Fibroblast of lung (primary cell): ENCODE measurements at regions not wholly inside any gene's neighbourhood (a gene's known extent, or its start where the extent isn't known, plus 50 kb on each side); places are given as distances from the start of the nearest gene placed in this dataset.

Experiments used
- DNase-seq, 2 donors: peaks; one replicate each; pipeline versions ENCODE4 v3.0.0 to v3.0.0-alpha.2; 2010; ENCODE audit warnings: low read depth in 2 of 2
- H2AFZ ChIP-seq: 2 replicates; pipeline ENCODE4 v1.5.1; 2012; ENCODE audit warnings: low read length, control low read depth, inconsistent platforms
- H3K27ac ChIP-seq: 2 replicates; pipeline ENCODE4 v1.5.1; 2011; ENCODE audit warnings: low read length, control low read depth; ENCODE audit not compliant: insufficient read depth
- H3K27me3 ChIP-seq: 2 replicates; pipeline ENCODE4 v1.5.1; 2011; ENCODE audit warnings: mild to moderate bottlenecking, low read length; ENCODE audit not compliant: control insufficient read depth, insufficient read depth
- H3K36me3 ChIP-seq: 2 replicates; pipeline ENCODE4 v1.5.1; 2011; ENCODE audit warnings: low read length; ENCODE audit not compliant: control insufficient read depth, insufficient read depth
- H3K4me1 ChIP-seq: 2 replicates; pipeline ENCODE4 v1.5.1; 2011; ENCODE audit warnings: low read length; ENCODE audit not compliant: control insufficient read depth, insufficient read depth; ENCODE audit errors: extremely low read depth
- H3K4me2 ChIP-seq: 2 replicates; pipeline ENCODE4 v1.5.1; 2011; ENCODE audit warnings: low read length, control low read depth; ENCODE audit not compliant: insufficient read depth; ENCODE audit errors: extremely low read depth
- H3K4me3 ChIP-seq, 4 experiments: fragments of 200-600 bp in 1 of 4; sonication (generic) in 1 of 4; replicated peaks in 1 of 4; 2 replicates each; pipeline ENCODE4 v1.5.1; 2011 to 2016; ENCODE audit warnings: low read length in 4 of 4, low read depth in 3 of 4, mild to moderate bottlenecking in 3 of 4, control low read depth in 2 of 4, inconsistent platforms in 1 of 4, mixed read lengths in 1 of 4; ENCODE audit not compliant: insufficient read depth in 1 of 4; ENCODE audit errors: control extremely low read depth in 1 of 4
- H3K79me2 ChIP-seq: 2 replicates; pipeline ENCODE4 v1.5.1; 2012; ENCODE audit warnings: mild to moderate bottlenecking, low read length, inconsistent platforms; ENCODE audit not compliant: control insufficient read depth, insufficient read depth
- H3K9ac ChIP-seq: 2 replicates; pipeline ENCODE4 v1.5.1; 2011; ENCODE audit warnings: mild to moderate bottlenecking, low read length, control low read depth; ENCODE audit not compliant: insufficient read depth
- H3K9me3 ChIP-seq: 2 replicates; pipeline ENCODE4 v1.5.1; 2012; ENCODE audit warnings: low read depth, low read length; ENCODE audit not compliant: control insufficient read depth, insufficient read depth
- H4K20me1 ChIP-seq: 2 replicates; pipeline ENCODE4 v1.5.1; 2011; ENCODE audit warnings: low read length; ENCODE audit not compliant: control insufficient read depth, insufficient read depth; ENCODE audit errors: extremely low read depth
- EZH2 ChIP-seq: IDR thresholded peaks from 2 replicates; pipeline ENCODE4 v1.5.1; 2012; ENCODE audit warnings: low read length, control low read depth, mild to moderate bottlenecking; ENCODE audit errors: missing control alignments
- TF ChIP-seq, protein P1 (sequence below), 2 donors: IDR thresholded peaks in 1 of 2; conservative IDR thresholded peaks in 1 of 2; 1 replicate in 1 of 2; 2 replicates in 1 of 2; pipeline ENCODE4 v1.5.1; 2011 to 2012; ENCODE audit warnings: low read length in 2 of 2, control low read depth in 1 of 2, inconsistent platforms in 1 of 2, low read depth in 1 of 2, mild to moderate bottlenecking in 1 of 2

GRCh38 chr10:120047926-120048325 is 155.4 kb downstream of the SEC23IP start:
- Histone ChIP-seq H3K27ac (no peak overlapping the region), H2AFZ (no peak overlapping the region), H4K20me1 (no peaks in the 10 kb centered on the region), H3K9ac (no peak overlapping the region), H3K4me2 (no peak overlapping the region), H3K9me3 (no peaks in the 10 kb centered on the region), H3K36me3 (no peaks in the 10 kb centered on the region), H3K4me3 (no peak overlapping the region), H3K27me3 (no peaks in the 10 kb centered on the region), H3K79me2 (no peaks in the 10 kb centered on the region), H3K4me1 (no peaks in the 10 kb centered on the region)
- no peak for DNase-seq
- TF ChIP-seq, protein P1, sequence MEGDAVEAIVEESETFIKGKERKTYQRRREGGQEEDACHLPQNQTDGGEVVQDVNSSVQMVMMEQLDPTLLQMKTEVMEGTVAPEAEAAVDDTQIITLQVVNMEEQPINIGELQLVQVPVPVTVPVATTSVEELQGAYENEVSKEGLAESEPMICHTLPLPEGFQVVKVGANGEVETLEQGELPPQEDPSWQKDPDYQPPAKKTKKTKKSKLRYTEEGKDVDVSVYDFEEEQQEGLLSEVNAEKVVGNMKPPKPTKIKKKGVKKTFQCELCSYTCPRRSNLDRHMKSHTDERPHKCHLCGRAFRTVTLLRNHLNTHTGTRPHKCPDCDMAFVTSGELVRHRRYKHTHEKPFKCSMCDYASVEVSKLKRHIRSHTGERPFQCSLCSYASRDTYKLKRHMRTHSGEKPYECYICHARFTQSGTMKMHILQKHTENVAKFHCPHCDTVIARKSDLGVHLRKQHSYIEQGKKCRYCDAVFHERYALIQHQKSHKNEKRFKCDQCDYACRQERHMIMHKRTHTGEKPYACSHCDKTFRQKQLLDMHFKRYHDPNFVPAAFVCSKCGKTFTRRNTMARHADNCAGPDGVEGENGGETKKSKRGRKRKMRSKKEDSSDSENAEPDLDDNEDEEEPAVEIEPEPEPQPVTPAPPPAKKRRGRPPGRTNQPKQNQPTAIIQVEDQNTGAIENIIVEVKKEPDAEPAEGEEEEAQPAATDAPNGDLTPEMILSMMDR (conservative IDR thresholded peaks at IDR 0.05 in 1 of 2, IDR thresholded peaks at IDR 0.05 in 1 of 2; ENCODE audit: low read depth in 1 of 2, low read length in 2 of 2): no peak
- TF ChIP-seq EZH2: no peak

DNA sequence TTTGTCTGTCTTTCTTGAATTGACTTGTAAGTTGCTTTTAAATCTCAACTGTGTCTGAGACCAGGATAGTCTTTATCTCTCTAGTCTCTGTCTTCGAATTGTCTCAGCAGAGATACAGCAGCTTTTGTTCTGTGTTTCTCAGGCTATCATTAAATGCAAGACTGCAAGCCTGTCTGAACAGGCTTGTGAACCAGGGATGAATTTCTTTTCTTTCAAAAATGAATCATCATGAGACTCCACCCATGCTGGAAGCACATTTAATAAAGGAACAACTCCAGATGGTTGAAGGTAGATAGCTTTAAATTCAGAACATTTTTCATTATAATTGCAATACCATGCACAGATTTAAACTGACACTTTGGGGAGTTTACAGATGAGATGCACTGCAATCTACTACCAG is 155.9 kb downstream of the SEC23IP start:
- TF ChIP-seq, protein P1 (conservative IDR thresholded peaks at IDR 0.05 in 1 of 2, IDR thresholded peaks at IDR 0.05 in 1 of 2; ENCODE audit: low read depth in 1 of 2, low read length in 2 of 2): no peak
- TF ChIP-seq EZH2: no peak
- Histone ChIP-seq H3K9me3 (no peaks in the 10 kb centered on the region), H3K27me3 (no peaks in the 10 kb centered on the region), H3K9ac (no peak overlapping the region), H3K4me3 (no peak overlapping the region), H3K4me1 (no peaks in the 10 kb centered on the region), H4K20me1 (no peaks in the 10 kb centered on the region), H2AFZ (no peak overlapping the region), H3K27ac (no peak overlapping the region), H3K4me2 (no peak overlapping the region), H3K36me3 (no peaks in the 10 kb centered on the region), H3K79me2 (no peaks in the 10 kb centered on the region)
- DNase-seq: no peak

- no peaks in the 10 kb centered on the region for H3K9me3 ChIP-seq
- H3K4me1 ChIP-seq: no peaks in the 10 kb centered on the region
- no peak for TF ChIP-seq EZH2
- TF ChIP-seq, protein P1 (conservative IDR thresholded peaks at IDR 0.05 in 1 of 2, IDR thresholded peaks at IDR 0.05 in 1 of 2; ENCODE audit: low read depth in 1 of 2, low read length in 2 of 2): no peak
- no peaks in the 10 kb centered on the region for H3K79me2 ChIP-seq
- no peaks in the 10 kb centered on the region for H3K36me3 ChIP-seq
- no peak overlapping the region for H3K9ac ChIP-seq
- DNase-seq: no peak
- no peaks in the 10 kb centered on the region for H4K20me1 ChIP-seq
- no peak overlapping the region for H2AFZ ChIP-seq
- no peak overlapping the region for H3K4me2 ChIP-seq
- H3K27me3 ChIP-seq: no peaks in the 10 kb centered on the region
- H3K4me3 ChIP-seq: no peak overlapping the region
- H3K27ac ChIP-seq: no peak overlapping the region
Observed at GRCh38 chr10:120051671-120052070, 159.1 kb downstream of the SEC23IP start.
